ENCODE measurements at regions not wholly inside any gene's neighbourhood (a gene's known extent, or its start where the extent isn't known, plus 50 kb on each side); places are given as distances from the start of the nearest gene placed in this dataset.
"Not testable (repeated sequence)": the region's sequence is repeated elsewhere in the genome, so short reads cannot be mapped to it uniquely, and the experiment has no call there.

DNA sequence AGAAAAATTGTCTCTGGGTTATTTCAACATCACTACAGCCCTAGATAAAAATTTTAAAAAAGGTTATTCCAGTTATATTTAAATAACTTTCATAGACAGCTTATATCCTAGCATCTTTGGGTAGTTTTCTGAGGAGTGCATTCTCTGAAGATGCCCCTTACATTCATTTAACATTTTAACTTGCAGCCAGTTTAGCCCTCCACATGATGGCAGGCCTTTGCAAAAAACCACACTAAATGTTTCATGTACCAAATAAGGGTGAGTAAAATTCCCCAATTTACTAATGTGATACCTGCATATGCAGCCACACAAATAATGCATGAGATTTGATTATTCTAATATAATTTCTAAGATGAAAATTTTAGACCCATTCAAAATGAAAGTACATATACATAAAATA lies 108.4 kb upstream of the ZWINT start:
- no peaks in the 10 kb centered on the region for H3K4me1 Mint-ChIP-seq (ENCODE audit: low read depth)
- peaks cover under 1% of the 10 kb centered on the region for H3K9me3 Mint-ChIP-seq
- H3K27ac ChIP-seq (ENCODE audit: low read depth in 1 of 2, low read length in 2 of 2) = no peak overlapping the region
- intact Hi-C loops (cut with DNase I, micrococcal nuclease) = no loop called here
- peaks cover 0 to 13% of the 10 kb centered on the region in 2 experiments for H3K9me3 ChIP-seq (ENCODE audit: control insufficient read depth in 1 of 2, insufficient read depth in 1 of 2, low read length in 2 of 2)
- H3K27ac Mint-ChIP-seq = no peak overlapping the region
- POLR2A ChIA-PET = no interaction called here
- TF ChIP-seq, protein P1, sequence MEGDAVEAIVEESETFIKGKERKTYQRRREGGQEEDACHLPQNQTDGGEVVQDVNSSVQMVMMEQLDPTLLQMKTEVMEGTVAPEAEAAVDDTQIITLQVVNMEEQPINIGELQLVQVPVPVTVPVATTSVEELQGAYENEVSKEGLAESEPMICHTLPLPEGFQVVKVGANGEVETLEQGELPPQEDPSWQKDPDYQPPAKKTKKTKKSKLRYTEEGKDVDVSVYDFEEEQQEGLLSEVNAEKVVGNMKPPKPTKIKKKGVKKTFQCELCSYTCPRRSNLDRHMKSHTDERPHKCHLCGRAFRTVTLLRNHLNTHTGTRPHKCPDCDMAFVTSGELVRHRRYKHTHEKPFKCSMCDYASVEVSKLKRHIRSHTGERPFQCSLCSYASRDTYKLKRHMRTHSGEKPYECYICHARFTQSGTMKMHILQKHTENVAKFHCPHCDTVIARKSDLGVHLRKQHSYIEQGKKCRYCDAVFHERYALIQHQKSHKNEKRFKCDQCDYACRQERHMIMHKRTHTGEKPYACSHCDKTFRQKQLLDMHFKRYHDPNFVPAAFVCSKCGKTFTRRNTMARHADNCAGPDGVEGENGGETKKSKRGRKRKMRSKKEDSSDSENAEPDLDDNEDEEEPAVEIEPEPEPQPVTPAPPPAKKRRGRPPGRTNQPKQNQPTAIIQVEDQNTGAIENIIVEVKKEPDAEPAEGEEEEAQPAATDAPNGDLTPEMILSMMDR (IDR thresholded peaks at IDR 0.05) = no peak
- ATAC-seq (ENCODE audit: poor library complexity) (no peak), DNase-seq (no peak)
- H3K4me3 ChIP-seq (ENCODE audit: low read length) = no peak overlapping the region
- no peaks in the 10 kb centered on the region for H3K36me3 ChIP-seq (ENCODE audit: insufficient read depth, low read length)
- H3K27me3 Mint-ChIP-seq = no peaks in the 10 kb centered on the region
- CTCF ChIA-PET = no interaction called here
- H3K27me3 ChIP-seq (ENCODE audit: control insufficient read depth in 1 of 2, insufficient read depth in 2 of 2, low read length in 2 of 2) = no peaks in the 10 kb centered on the region
- no peaks in the 10 kb centered on the region for H3K36me3 Mint-ChIP-seq (ENCODE audit: low read depth)
- H3K4me3 Mint-ChIP-seq = no peak overlapping the region
- no peaks in the 10 kb centered on the region for H3K4me1 ChIP-seq (ENCODE audit: insufficient read depth, low read length)

DNA sequence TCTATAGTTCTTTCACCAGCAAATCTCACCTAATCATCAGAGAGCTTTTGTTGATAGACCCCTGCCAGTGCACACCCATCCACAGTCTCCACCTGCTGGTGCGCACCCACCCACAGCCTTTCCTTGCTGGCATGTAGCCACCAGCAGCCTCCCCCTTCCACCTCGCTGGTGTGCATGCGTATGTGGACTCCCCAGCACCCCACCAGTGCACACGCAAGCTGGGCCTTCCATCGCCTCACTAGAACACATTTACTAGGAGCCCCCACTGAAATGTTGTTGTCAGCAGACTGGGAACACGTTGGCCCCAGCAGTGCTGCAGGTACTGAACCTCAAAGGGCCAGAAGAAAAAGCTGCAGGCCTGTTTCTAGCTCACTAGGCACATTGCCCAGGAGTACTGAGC lies 104.9 kb upstream of the ZWINT start:
- Histone ChIP-seq H3K27me3 (ENCODE audit: control insufficient read depth in 1 of 2, insufficient read depth in 2 of 2, low read length in 2 of 2) (no peaks in the 10 kb centered on the region), H3K9me3 (ENCODE audit: control insufficient read depth in 1 of 2, insufficient read depth in 1 of 2, low read length in 2 of 2) (peaks cover 0 to 13% of the 10 kb centered on the region in 2 experiments), H3K4me1 (ENCODE audit: insufficient read depth, low read length) (no peaks in the 10 kb centered on the region), H3K27ac (ENCODE audit: low read depth in 1 of 2, low read length in 2 of 2) (no peak overlapping the region), H3K4me3 (ENCODE audit: low read length) (no peak overlapping the region), H3K36me3 (ENCODE audit: insufficient read depth, low read length) (no peaks in the 10 kb centered on the region)
- intact Hi-C loops (cut with DNase I, micrococcal nuclease) = no loop called here
- Mint-ChIP-seq H3K27ac (no peak overlapping the region), H3K27me3 (no peaks in the 10 kb centered on the region), H3K4me1 (ENCODE audit: low read depth) (no peaks in the 10 kb centered on the region), H3K4me3 (no peak overlapping the region), H3K36me3 (ENCODE audit: low read depth) (no peaks in the 10 kb centered on the region), H3K9me3 (peaks cover 3% of the 10 kb centered on the region)
- TF ChIP-seq, protein P1 (IDR thresholded peaks at IDR 0.05) = no peak
- no peak for ATAC-seq (ENCODE audit: poor library complexity)
- ChIA-PET POLR2A (no interaction called here), CTCF (no interaction called here)
- no peak for DNase-seq

DNA sequence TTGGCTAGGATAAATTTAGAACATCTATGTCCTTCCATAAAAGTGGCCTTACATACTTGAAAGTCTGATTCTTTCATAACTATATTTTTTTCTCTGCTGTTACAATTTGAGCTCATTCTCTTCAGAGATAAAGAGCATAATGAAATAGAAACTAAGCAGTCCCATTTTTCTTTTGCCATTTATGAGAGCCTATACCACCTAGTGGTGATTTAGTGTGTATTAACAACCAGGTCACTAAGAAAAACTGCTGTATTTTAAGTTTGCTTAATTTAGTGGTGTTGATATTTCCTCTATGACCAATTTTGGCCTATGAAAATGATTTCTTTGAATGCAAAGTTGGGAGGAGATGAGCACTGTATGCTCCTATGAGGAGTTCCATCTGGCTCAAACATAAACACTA lies 88.7 kb upstream of the ZWINT start:
- Mint-ChIP-seq H3K36me3 (ENCODE audit: low read depth) (no peaks in the 10 kb centered on the region), H3K4me3 (no peak overlapping the region), H3K4me1 (ENCODE audit: low read depth) (no peaks in the 10 kb centered on the region), H3K27ac (no peak overlapping the region), H3K27me3 (no peaks in the 10 kb centered on the region), H3K9me3 (peaks cover 2% of the 10 kb centered on the region)
- TF ChIP-seq, protein P1 (IDR thresholded peaks at IDR 0.05) = no peak
- CTCF ChIA-PET = no interaction called here
- Histone ChIP-seq H3K9me3 (ENCODE audit: control insufficient read depth in 1 of 2, insufficient read depth in 1 of 2, low read length in 2 of 2) (peaks cover 0 to 7% of the 10 kb centered on the region in 2 experiments), H3K4me3 (ENCODE audit: low read length) (no peak overlapping the region), H3K27ac (ENCODE audit: low read depth in 1 of 2, low read length in 2 of 2) (no peak overlapping the region), H3K36me3 (ENCODE audit: insufficient read depth, low read length) (no peaks in the 10 kb centered on the region), H3K27me3 (ENCODE audit: control insufficient read depth in 1 of 2, insufficient read depth in 2 of 2, low read length in 2 of 2) (no peaks in the 10 kb centered on the region), H3K4me1 (ENCODE audit: insufficient read depth, low read length) (no peaks in the 10 kb centered on the region)
- POLR2A ChIA-PET = no interaction called here
- DNase-seq (no peak), ATAC-seq (ENCODE audit: poor library complexity) (no peak)
- intact Hi-C loops (cut with DNase I, micrococcal nuclease) = no loop called here

DNA sequence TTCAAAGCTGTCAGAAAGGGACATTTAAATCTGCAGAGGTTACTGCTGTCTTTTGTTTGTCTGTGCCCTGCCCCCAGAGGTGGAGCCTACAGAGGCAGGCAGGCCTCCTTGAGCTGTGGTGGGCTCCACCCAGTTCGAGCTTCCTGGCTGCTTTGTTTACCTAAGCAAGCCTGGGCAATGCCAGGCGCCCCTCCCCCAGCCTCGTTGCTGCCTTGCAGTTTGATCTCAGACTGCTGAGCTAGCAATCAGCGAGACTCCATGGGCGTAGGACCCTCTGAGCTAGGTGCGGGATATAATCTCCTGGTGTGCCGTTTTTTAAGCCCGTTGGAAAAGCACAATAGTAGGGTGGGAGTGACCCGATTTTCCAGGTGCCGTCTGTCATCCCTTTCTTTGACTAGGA lies 86.6 kb upstream of the ZWINT start:
- POLR2A ChIA-PET; H3K4me1 Mint-ChIP-seq (ENCODE audit: low read depth); H3K27ac ChIP-seq (ENCODE audit: low read depth in 1 of 2, low read length in 2 of 2); H3K27me3 ChIP-seq (ENCODE audit: control insufficient read depth in 1 of 2, insufficient read depth in 2 of 2, low read length in 2 of 2); H3K27me3 Mint-ChIP-seq; ATAC-seq (ENCODE audit: poor library complexity); H3K4me3 ChIP-seq (ENCODE audit: low read length); H3K27ac Mint-ChIP-seq; H3K4me3 Mint-ChIP-seq; H3K9me3 Mint-ChIP-seq; DNase-seq; H3K36me3 ChIP-seq (ENCODE audit: insufficient read depth, low read length); H3K9me3 ChIP-seq (ENCODE audit: control insufficient read depth in 1 of 2, insufficient read depth in 1 of 2, low read length in 2 of 2); CTCF ChIA-PET; H3K36me3 Mint-ChIP-seq (ENCODE audit: low read depth); intact Hi-C loops (cut with DNase I, micrococcal nuclease); H3K4me1 ChIP-seq (ENCODE audit: insufficient read depth, low read length): not testable (repeated sequence)

DNA sequence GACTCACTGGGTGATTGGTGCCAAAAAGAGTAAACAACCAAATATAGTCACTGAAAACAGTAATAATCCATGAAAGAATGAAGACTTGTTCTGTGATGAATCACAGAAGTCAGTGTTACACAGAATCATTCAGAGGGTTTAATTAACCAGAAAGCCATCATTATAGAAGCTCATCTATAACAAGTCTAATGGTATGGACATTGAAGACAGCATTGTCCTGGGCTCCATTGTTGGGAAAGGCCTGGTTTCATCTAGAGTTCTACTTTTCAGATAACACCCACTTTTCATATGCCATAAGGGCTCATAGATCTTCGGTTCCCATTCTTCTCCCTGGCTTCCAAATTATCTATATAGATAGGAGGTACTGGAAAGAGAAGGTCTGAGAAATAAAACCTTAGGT lies 80.3 kb upstream of the ZWINT start:
- H3K36me3 Mint-ChIP-seq (ENCODE audit: low read depth); H3K4me1 Mint-ChIP-seq (ENCODE audit: low read depth); CTCF ChIA-PET; H3K4me3 ChIP-seq (ENCODE audit: low read length); H3K27me3 ChIP-seq (ENCODE audit: control insufficient read depth in 1 of 2, insufficient read depth in 2 of 2, low read length in 2 of 2); H3K27ac ChIP-seq (ENCODE audit: low read depth in 1 of 2, low read length in 2 of 2); H3K4me1 ChIP-seq (ENCODE audit: insufficient read depth, low read length); DNase-seq; H3K9me3 ChIP-seq (ENCODE audit: control insufficient read depth in 1 of 2, insufficient read depth in 1 of 2, low read length in 2 of 2); intact Hi-C loops (cut with DNase I, micrococcal nuclease); H3K4me3 Mint-ChIP-seq; H3K36me3 ChIP-seq (ENCODE audit: insufficient read depth, low read length); H3K27ac Mint-ChIP-seq; H3K27me3 Mint-ChIP-seq; ATAC-seq (ENCODE audit: poor library complexity); POLR2A ChIA-PET; H3K9me3 Mint-ChIP-seq: not testable (repeated sequence)

Data from CD4-positive, alpha-beta T cell (primary cell).